Adrenal gland (tissue), 9 donors: ENCODE measurements at regions not wholly inside any gene's neighbourhood (a gene's known extent, or its start where the extent isn't known, plus 50 kb on each side); places are given as distances from the start of the nearest gene placed in this dataset.
A peak's percentile ranks its signal among the peaks of the same experiment; 100 is the strongest.

ENCODE experiments used
- DNase-seq, 7 donors: peaks; one replicate each; pipeline ENCODE4 v3.0.0-alpha.2; 2019 to 2020
- H3K27ac ChIP-seq, 5 donors: fragments of 200-600 bp; sonication (generic) in 4 of 5; 1 replicate in 3 of 5; 2 replicates in 2 of 5; pipeline versions ENCODE4 v1.5.1 to v1.8.0; 2016 to 2020; ENCODE audit warnings: mild to moderate bottlenecking in 1 of 5
- H3K27me3 ChIP-seq: fragments of 200-600 bp; 2 replicates; pipeline ENCODE4 v1.8.0; 2021
- H3K36me3 ChIP-seq, 2 donors: fragments of 200-600 bp; replicated peaks in 1 of 2; 1 replicate in 1 of 2; 2 replicates in 1 of 2; pipeline versions ENCODE4 v1.5.1 to v1.8.0; 2018 to 2022
- H3K4me1 ChIP-seq, 2 donors: fragments of 200-600 bp; replicated peaks in 1 of 2; 1 replicate in 1 of 2; 2 replicates in 1 of 2; pipeline versions ENCODE4 v1.5.1 to v1.8.0; 2018 to 2021
- H3K4me3 ChIP-seq, 4 donors: fragments of 200-600 bp; sonication (generic) in 3 of 4; one replicate each; pipeline ENCODE4 v1.5.1; 2016 to 2018
- H3K9me3 ChIP-seq, 3 donors: fragments of 200-600 bp; sonication (generic) in 1 of 3; replicated peaks in 1 of 3; 1 replicate in 2 of 3; 2 replicates in 1 of 3; pipeline versions ENCODE4 v1.5.1 to v1.8.0; 2016 to 2021
- POLR2A ChIP-seq, 2 donors: fragments of 450-650 bp; IDR thresholded peaks; one replicate each; pipeline ENCODE4 v1.6.1; 2017; ENCODE audit warnings: antibody characterized with exemption in 2 of 2, mild to moderate bottlenecking in 2 of 2, moderate library complexity in 1 of 2
- WGBS, 4 donors: extraction: QIAGEN DNeasy Blood & Tissue Kit in 2 of 4; methylation state at CpG; one replicate each; pipeline versions ENCODE4 v1.1.5 to v1.1.7; 2013 to 2017; 5-methylcytosine and 5-hydroxymethylcytosine counted together
- intact Hi-C, 2 donors: fragments of 100-400 bp; cut with DNase I; formaldehyde crosslinking; loops; one replicate each; pipeline versions ENCODE4 v1.14.1 to v1.15.0; 2022 to 2023
- TF ChIP-seq, protein P1 (sequence below), 6 experiments: fragments of 450-650 bp in 4 of 6; fragments of 200-600 bp in 2 of 6; sonication (generic) in 1 of 6; IDR thresholded peaks; 1 replicate in 5 of 6; 2 replicates in 1 of 6; pipeline versions ENCODE4 v1.5.1 to v1.8.0; 2016 to 2021; ENCODE audit warnings: antibody characterized with exemption in 6 of 6, mild to moderate bottlenecking in 2 of 6, moderate library complexity in 1 of 6
- donor health status: healthy with polysubstance abuse.
- donor health status: Bipolar disorder and iron deficiency.
- donor health status: DM: yes; HTN: yes; CAD: no.
- donor health status: DM: no; HTN: no; CAD: no.
- donor health status: DM: no; HTN: no; CAD: no.

DNA sequence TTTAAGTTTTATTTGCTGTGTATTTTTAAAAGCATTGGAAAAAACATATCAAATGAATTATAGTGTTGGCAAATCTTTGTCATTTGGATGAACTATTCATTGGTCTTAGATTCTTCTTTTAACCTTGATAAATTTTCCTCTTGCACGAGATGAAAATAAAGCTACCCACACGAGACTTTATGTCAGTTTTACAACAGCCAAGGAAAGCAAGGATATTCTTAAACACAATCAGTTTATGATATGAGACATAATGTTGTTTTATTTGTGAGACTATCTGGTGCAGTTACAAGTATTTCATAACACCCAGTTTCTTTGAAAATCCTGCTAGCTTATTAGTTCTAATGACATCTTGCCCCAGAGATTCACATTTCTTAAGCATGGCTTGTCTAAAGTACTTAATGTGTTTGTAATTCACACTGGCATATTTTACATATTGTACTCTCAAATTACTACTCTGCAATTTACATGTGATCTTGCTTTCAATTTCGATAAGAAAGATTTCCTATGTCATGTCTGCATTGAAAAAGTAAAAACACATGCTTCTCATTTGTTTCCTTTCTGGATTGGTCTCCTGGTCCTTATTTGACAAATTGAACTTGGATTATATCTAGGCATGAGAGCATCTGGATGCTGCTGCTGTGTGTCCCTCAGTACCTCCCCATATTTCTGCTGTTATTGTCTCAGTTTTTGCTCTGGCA lies 955.5 kb upstream of the PCDH9 start:
- Histone ChIP-seq H3K27ac (peak overlapping the region in 1 of 5 donors; percentile 25), H3K27me3 (no peaks in the 10 kb centered on the region), H3K4me3 (no peak overlapping the region), H3K4me1 (peaks cover 0 to 9% of the 10 kb centered on the region in 2 donors), H3K36me3 (no peaks in the 10 kb centered on the region), H3K9me3 (no peaks in the 10 kb centered on the region)
- WGBS, 4 donors, result 14 to 21% (median 20%) methylated on average over 3 of the region's 3 CpGs
- TF ChIP-seq, protein P1, sequence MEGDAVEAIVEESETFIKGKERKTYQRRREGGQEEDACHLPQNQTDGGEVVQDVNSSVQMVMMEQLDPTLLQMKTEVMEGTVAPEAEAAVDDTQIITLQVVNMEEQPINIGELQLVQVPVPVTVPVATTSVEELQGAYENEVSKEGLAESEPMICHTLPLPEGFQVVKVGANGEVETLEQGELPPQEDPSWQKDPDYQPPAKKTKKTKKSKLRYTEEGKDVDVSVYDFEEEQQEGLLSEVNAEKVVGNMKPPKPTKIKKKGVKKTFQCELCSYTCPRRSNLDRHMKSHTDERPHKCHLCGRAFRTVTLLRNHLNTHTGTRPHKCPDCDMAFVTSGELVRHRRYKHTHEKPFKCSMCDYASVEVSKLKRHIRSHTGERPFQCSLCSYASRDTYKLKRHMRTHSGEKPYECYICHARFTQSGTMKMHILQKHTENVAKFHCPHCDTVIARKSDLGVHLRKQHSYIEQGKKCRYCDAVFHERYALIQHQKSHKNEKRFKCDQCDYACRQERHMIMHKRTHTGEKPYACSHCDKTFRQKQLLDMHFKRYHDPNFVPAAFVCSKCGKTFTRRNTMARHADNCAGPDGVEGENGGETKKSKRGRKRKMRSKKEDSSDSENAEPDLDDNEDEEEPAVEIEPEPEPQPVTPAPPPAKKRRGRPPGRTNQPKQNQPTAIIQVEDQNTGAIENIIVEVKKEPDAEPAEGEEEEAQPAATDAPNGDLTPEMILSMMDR (IDR thresholded peaks at IDR 0.05), result no peak
- TF ChIP-seq POLR2A (IDR thresholded peaks at IDR 0.05), result no peak
- intact Hi-C loops, result no loop called here
- DNase-seq, result no peak

DNA sequence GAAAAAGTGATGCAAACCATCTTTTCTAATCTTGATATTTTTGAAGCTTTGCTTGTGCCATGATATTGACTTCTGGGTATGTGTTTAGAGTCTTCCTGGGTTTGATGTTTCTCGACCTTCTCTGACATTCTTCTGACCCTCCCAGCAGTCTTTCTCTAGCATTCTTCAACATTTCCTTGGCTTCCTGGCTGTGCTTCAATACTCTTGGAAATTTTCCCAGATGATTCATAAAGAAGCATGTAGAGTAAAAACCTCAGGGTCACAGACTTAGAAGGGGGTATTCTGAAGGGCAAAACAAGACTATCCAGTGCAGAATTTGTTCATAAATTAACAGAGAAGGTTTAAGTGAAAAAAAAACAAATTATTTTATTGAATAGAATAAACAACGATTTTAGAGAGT lies 946.3 kb upstream of the PCDH9 start:
- Histone ChIP-seq H3K27me3 (no peaks in the 10 kb centered on the region), H3K27ac (no peak overlapping the region), H3K9me3 (no peaks in the 10 kb centered on the region), H3K4me1 (no peaks in the 10 kb centered on the region), H3K4me3 (no peak overlapping the region), H3K36me3 (no peaks in the 10 kb centered on the region)
- intact Hi-C loops, result no loop called here
- WGBS, 4 donors, result 13 to 18% (median 16%) methylated on average over 2 of the region's 2 CpGs
- peak in 3 of 7 donors; percentile 8 to 23 (median 10) for DNase-seq
- no peak for TF ChIP-seq POLR2A (IDR thresholded peaks at IDR 0.05)
- TF ChIP-seq, protein P1 (IDR thresholded peaks at IDR 0.05), result no peak

DNA sequence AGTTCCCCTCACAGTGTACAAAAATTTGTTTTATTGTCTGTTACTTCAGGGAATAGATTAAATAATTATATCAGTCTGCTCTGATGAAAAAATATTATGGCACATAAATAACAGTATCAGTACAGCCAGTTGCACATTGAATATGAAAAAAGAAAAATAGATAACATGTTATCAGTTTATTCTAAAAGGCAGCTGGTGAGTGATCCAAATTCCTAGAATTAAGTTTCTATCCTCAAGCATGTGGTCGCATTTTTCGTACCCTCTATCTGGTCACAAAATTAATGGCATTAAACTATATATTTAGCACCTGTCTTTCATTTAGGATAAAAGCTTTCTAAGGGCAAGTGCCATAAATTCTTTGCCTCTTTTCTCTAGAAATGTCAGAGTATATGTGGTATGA lies 944.8 kb upstream of the PCDH9 start:
- DNase-seq, result no peak
- TF ChIP-seq, protein P1 (IDR thresholded peaks at IDR 0.05), result no peak
- TF ChIP-seq POLR2A (IDR thresholded peaks at IDR 0.05), result no peak
- no peak overlapping the region for H3K4me3 ChIP-seq
- WGBS, 4 donors, result 85 to 89% (median 88%) methylated on average over 2 of the region's 2 CpGs
- intact Hi-C loops, result no loop called here
- no peaks in the 10 kb centered on the region for H3K27me3 ChIP-seq
- no peaks in the 10 kb centered on the region for H3K36me3 ChIP-seq
- H3K9me3 ChIP-seq, result no peaks in the 10 kb centered on the region
- no peak overlapping the region for H3K27ac ChIP-seq
- no peaks in the 10 kb centered on the region for H3K4me1 ChIP-seq

DNA sequence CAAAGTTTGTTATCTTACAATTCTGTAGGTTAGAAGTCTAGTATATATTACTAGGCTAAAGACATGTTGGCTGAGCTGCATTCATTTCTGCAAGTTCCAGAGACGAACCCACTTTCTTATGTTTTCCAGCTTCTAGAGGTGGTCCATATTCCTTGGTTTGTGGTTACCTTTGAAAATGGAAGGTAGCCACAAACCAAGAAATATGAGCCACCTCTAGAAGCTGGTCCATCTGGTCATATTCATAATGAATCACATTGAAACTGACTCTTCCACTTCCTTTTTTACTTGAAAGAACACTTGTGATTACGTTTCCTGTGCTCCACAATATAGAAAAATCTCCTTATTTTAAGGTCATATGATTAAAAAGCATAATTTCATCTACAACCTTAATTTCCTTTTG lies 943.0 kb upstream of the PCDH9 start:
- no peak for TF ChIP-seq POLR2A (IDR thresholded peaks at IDR 0.05)
- TF ChIP-seq, protein P1 (IDR thresholded peaks at IDR 0.05), result no peak
- DNase-seq, result no peak
- intact Hi-C loops, result no loop called here
- 73 to 86% (median 76%) methylated on average over 2 of the region's 2 CpGs for WGBS, 4 donors
- H3K4me1 ChIP-seq, result no peaks in the 10 kb centered on the region
- H3K36me3 ChIP-seq, result no peaks in the 10 kb centered on the region
- H3K9me3 ChIP-seq, result no peaks in the 10 kb centered on the region
- H3K27me3 ChIP-seq, result no peaks in the 10 kb centered on the region
- no peak overlapping the region for H3K27ac ChIP-seq
- H3K4me3 ChIP-seq, result no peak overlapping the region
